Lower leg skin (tissue), 3 donors: ENCODE measurements at regions not wholly inside any gene's neighbourhood (a gene's known extent, or its start where the extent isn't known, plus 50 kb on each side); places are given as distances from the start of the nearest gene placed in this dataset.

ENCODE experiments used
- POLR2A ChIP-seq, 2 donors: fragments of 450-650 bp; IDR thresholded peaks; one replicate each; pipeline ENCODE4 v1.6.1; 2016 to 2017; ENCODE audit warnings: antibody characterized with exemption in 2 of 2, mild to moderate bottlenecking in 1 of 2, moderate library complexity in 1 of 2
- TF ChIP-seq, protein P1 (sequence below), 3 donors: fragments of 450-650 bp; IDR thresholded peaks; one replicate each; pipeline ENCODE4 v1.5.1; 2016; ENCODE audit warnings: antibody characterized with exemption in 3 of 3, mild to moderate bottlenecking in 3 of 3, moderate library complexity in 2 of 3

DNA sequence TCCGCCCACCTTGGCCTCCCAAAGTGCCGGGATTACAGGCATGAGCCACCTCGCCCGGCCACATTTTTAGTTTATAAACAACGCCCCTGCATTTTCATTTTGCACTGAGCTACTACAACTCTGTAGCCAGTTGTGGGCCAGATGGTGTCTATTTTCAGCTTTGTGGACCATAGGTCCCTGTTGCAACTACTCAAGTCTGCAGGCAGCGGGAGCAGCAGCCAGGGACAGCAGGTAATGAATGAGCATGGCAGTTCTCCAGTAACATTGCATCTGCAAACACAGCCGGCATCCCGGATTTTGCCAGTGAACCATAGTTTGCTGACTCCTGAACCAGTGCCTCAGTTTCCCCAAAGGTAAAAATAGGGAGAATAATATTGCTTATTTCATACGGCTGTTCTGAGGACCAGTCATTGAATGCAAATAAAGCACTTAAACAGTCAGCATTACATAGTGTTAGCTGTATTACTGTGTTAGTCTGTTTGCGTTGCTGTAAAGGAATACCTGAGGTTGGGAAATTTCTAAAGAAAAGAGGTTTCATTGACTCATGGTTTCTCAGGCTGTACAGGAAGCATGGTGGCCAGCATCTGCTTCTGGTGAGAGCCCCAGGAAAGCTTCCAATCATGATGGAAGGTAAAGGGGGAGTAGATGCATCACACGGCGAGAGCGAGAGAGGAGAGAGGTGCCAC, 65.5 kb upstream of the SLC45A1 start:
- TF ChIP-seq, protein P1, sequence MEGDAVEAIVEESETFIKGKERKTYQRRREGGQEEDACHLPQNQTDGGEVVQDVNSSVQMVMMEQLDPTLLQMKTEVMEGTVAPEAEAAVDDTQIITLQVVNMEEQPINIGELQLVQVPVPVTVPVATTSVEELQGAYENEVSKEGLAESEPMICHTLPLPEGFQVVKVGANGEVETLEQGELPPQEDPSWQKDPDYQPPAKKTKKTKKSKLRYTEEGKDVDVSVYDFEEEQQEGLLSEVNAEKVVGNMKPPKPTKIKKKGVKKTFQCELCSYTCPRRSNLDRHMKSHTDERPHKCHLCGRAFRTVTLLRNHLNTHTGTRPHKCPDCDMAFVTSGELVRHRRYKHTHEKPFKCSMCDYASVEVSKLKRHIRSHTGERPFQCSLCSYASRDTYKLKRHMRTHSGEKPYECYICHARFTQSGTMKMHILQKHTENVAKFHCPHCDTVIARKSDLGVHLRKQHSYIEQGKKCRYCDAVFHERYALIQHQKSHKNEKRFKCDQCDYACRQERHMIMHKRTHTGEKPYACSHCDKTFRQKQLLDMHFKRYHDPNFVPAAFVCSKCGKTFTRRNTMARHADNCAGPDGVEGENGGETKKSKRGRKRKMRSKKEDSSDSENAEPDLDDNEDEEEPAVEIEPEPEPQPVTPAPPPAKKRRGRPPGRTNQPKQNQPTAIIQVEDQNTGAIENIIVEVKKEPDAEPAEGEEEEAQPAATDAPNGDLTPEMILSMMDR (IDR thresholded peaks at IDR 0.05) = no peak
- no peak for TF ChIP-seq POLR2A (IDR thresholded peaks at IDR 0.05)
